ENCODE measurements at regions not wholly inside any gene's neighbourhood (a gene's known extent, or its start where the extent isn't known, plus 50 kb on each side); places are given as distances from the start of the nearest gene placed in this dataset.

DNA sequence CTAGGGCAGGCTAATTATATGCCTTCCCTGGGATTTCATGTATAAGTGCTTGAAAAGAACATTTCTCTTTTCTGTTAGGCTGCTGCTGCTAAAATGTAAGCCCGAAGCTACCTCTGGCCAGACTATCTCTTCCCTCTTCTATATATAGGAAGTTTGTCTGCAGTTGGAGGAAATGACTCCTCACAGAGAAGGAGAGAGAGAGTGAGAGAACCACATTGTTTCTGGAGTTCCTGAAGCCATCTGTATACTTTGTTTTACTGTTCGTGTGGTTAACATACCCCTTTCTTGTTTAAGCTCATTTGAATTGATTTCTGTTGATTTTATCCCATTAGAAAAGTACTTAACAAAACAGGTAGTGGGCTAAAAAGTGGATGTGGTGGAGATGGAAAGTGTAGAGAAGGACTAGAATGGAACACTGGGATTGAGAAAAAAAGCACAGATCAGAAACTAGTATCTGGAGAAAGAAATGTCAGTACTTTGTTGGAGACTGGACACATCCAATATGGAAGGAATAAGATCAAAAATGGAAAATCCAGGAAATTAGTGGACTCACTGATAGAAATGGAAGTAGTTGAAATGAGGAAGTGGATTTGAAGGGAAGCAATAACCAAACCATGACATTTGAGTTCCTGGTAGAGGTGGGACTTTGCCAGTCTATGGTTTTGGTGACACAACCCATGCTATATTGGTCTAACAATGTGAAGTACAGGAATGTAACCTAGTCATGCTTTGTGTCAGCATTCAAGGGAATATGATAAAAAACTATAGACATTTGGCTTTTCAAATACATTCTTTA is 112.6 kb downstream of the TMA16 start:
- no peak for DNase-seq
- CTCF ChIA-PET = interaction anchor here (0.6 kb wide), 1 partner anchor 1113 kb away, joined by 3 read pairs; no protein-coding TSS in a partner anchor
- no peaks in the 10 kb centered on the region for H3K9me3 Mint-ChIP-seq (ENCODE audit: low read depth)
- H3K4me3 Mint-ChIP-seq = no peak overlapping the region
- no peak overlapping the region for H3K27ac Mint-ChIP-seq
- intact Hi-C loops (cut with DNase I, micrococcal nuclease) = no loop called here
- no peak for ATAC-seq
- no peaks in the 10 kb centered on the region for H3K36me3 Mint-ChIP-seq (ENCODE audit: low read depth)
- POLR2A ChIA-PET = no interaction called here
- peaks cover 4% of the 10 kb centered on the region for H3K27me3 Mint-ChIP-seq
- H3K4me1 Mint-ChIP-seq = peaks cover 18% of the 10 kb centered on the region

DNA sequence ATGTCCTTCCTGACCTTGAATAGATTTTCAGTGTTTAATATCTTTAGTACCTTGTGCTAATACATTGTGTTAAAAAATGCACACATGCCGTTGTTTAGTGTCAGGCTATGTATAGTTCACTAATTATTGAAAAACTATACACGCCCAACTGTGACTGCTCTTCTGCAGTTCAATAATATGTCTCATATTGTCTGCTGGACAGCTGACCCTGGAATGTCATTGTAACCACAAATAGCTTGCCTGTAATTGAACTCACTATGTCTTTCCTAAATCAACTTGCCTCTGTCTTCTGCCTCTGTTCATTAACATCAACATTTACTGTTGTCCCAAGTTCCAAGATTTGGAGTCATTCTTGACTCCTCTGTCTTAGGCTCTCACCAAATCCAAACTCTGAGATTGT is 114.5 kb downstream of the TMA16 start:
- Mint-ChIP-seq H3K27ac (no peak overlapping the region), H3K4me3 (no peak overlapping the region), H3K4me1 (peaks cover 18% of the 10 kb centered on the region), H3K9me3 (ENCODE audit: low read depth) (no peaks in the 10 kb centered on the region), H3K27me3 (peaks cover 6% of the 10 kb centered on the region), H3K36me3 (ENCODE audit: low read depth) (no peaks in the 10 kb centered on the region)
- ChIA-PET POLR2A (no interaction called here), CTCF (no interaction called here)
- no peak for DNase-seq
- no peak for ATAC-seq
- intact Hi-C loops (cut with DNase I, micrococcal nuclease) = no loop called here

DNA sequence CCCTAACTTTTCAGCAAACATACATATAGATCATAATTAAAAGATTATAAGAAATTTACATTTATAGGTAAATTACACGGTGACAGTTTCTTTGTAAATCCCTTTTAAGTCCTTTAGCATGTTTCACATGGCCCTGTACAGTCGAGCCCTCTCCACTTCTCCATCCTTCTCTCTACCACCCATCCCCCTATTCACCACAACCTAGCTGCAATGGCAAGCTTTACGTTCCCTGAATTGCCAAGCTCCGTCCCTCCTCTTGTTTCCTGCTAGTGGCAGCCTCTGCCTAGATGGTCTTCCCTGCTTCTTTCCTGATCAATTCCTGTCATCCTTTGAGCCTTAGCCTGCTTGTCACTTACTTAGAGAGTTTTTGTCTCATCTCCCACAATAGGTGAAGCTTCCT is 116.2 kb downstream of the TMA16 start:
- POLR2A ChIA-PET = no interaction called here
- Mint-ChIP-seq H3K4me1 (peaks cover 18% of the 10 kb centered on the region), H3K4me3 (no peak overlapping the region), H3K27me3 (peaks cover 8% of the 10 kb centered on the region), H3K27ac (no peak overlapping the region), H3K9me3 (ENCODE audit: low read depth) (no peaks in the 10 kb centered on the region), H3K36me3 (ENCODE audit: low read depth) (no peaks in the 10 kb centered on the region)
- ATAC-seq (no peak), DNase-seq (no peak)
- CTCF ChIA-PET = interaction anchor here (1.2 to 1.3 kb wide), 3 partner anchors 19 to 61 kb away, joined by 3 to 4 read pairs (median 4); no protein-coding TSS in a partner anchor
- intact Hi-C loops (cut with DNase I, micrococcal nuclease) = no loop called here

DNA sequence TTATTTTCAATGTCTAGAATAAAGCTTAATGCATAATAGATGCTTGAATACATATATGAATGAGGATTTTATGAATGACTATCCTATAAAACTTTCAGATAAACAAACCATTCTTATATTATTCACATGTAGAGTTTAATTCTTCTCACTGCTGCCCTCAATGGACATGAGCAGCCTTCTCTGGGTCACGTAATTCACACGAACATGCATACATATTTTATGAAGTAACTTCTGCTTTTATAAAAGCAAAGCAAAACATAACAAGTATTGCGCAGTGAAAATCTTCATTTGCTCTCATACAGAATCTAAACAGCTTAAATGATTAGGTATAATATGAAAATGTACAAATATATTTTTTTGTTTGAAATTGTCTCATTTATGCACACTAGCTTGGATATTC is 116.7 kb downstream of the TMA16 start:
- no peak for DNase-seq
- ATAC-seq = no peak
- H3K27me3 Mint-ChIP-seq = peaks cover 8% of the 10 kb centered on the region
- H3K4me1 Mint-ChIP-seq = peaks cover 18% of the 10 kb centered on the region
- POLR2A ChIA-PET = no interaction called here
- H3K4me3 Mint-ChIP-seq = no peak overlapping the region
- no peaks in the 10 kb centered on the region for H3K9me3 Mint-ChIP-seq (ENCODE audit: low read depth)
- CTCF ChIA-PET = interaction anchor here (0.6 to 1.3 kb wide), 4 partner anchors 18 to 61 kb away, joined by 3 to 5 read pairs (median 4); no protein-coding TSS in a partner anchor
- H3K36me3 Mint-ChIP-seq (ENCODE audit: low read depth) = no peaks in the 10 kb centered on the region
- H3K27ac Mint-ChIP-seq = no peak overlapping the region
- intact Hi-C loops (cut with DNase I, micrococcal nuclease) = no loop called here

DNA sequence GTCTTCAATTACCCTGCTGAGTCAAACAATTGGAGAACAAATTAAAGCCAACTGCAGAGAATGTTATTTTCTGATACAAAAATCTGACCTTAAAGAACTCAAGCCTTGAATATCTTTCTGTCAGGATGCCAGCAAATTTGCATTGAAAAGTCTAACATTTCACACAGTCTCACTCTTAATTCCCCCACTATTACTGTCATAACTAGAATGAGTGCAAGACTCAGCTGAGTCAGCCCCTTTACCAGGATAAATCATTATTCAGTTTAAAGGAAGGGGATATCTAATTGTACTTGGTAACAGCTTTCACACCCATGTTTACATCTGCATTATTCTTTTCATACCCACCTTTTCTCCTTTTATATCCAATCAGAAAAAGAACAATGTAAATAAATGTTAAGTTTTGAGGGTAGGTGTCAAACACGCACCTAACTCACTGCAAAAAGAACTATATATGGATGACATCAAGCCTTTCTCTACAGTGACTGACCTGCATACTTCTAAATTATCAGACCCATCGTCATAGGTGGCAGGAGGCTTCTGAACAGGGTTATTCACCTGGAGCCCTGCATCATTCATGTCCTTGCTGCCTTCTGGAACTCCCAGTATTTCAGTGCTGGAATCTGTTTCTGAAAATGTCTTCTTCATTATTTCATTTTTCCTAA is 117.4 kb downstream of the TMA16 start:
- H3K27ac Mint-ChIP-seq = no peak overlapping the region

DNA sequence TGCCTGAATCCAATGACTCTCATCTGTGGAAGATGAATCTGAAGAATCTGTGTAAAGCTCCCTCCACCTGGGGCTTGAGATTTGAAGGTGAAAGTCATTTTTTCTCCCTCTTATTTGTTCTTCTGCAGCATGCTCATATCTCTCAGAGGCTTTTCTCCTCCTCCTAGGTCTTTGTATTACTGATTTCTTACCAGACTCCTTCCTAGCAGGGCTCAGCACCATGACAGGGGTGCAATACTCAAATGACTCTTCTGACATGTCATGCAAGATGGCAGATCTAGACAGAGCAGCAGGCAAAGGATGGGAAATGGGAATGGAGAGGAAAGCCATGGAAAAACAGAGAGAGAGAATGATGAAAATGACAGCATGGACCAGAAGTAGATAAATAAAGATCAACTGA is 118.3 kb downstream of the TMA16 start:
- CTCF ChIA-PET = interaction anchor here (0.9 to 1.8 kb wide), 2 partner anchors 8 to 54 kb away, joined by 3 to 4 read pairs; no protein-coding TSS in a partner anchor

More for the DNA sequence above, 117.4 kb downstream of the TMA16 start:
- Mint-ChIP-seq H3K4me3 (no peak overlapping the region), H3K27me3 (peaks cover 8% of the 10 kb centered on the region), H3K4me1 (peaks cover 16% of the 10 kb centered on the region), H3K36me3 (ENCODE audit: low read depth) (no peaks in the 10 kb centered on the region), H3K9me3 (ENCODE audit: low read depth) (no peaks in the 10 kb centered on the region)
- ChIA-PET POLR2A (no interaction called here), CTCF (interaction anchor here (0.6 to 1.8 kb wide), 3 partner anchors 18 to 55 kb away, joined by 4 to 5 read pairs (median 4); no protein-coding TSS in a partner anchor)
- DNase-seq = no peak
- no peak for ATAC-seq
- intact Hi-C loops (cut with DNase I, micrococcal nuclease) = no loop called here

DNA sequence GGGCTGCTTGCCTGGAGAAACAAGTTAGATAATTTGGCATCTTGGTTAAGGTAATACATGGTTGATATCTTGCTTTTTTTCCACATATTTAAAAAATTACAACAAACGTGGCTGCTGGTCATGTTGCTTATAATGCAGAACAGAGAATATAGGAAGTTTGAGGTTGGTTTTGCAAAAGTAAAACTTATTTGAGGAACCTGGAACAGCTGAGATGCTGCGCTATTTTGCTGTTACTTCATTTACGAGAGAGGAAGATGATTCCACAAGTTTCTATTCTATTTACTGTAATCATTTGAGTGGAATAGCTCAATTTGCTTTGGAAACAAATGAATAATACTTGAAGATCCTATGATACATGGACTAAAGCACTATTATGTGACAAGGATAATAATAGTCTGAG is 118.9 kb downstream of the TMA16 start:
- H3K27me3 Mint-ChIP-seq = peaks cover 8% of the 10 kb centered on the region
- no peaks in the 10 kb centered on the region for H3K9me3 Mint-ChIP-seq (ENCODE audit: low read depth)
- ATAC-seq = no peak
- ChIA-PET POLR2A (no interaction called here), CTCF (interaction anchor here (1.8 kb wide), 1 partner anchor 54 kb away, joined by 4 read pairs; no protein-coding TSS in a partner anchor)
- intact Hi-C loops (cut with DNase I, micrococcal nuclease) = no loop called here
- H3K36me3 Mint-ChIP-seq (ENCODE audit: low read depth) = no peaks in the 10 kb centered on the region
- no peak overlapping the region for H3K27ac Mint-ChIP-seq
- no peak overlapping the region for H3K4me3 Mint-ChIP-seq
- no peak for DNase-seq
- peaks cover 10% of the 10 kb centered on the region for H3K4me1 Mint-ChIP-seq

More for the DNA sequence above, 118.3 kb downstream of the TMA16 start:
- H3K4me3 Mint-ChIP-seq = no peak overlapping the region
- POLR2A ChIA-PET = no interaction called here
- H3K27ac Mint-ChIP-seq = no peak overlapping the region
- DNase-seq (no peak), ATAC-seq (no peak)
- H3K4me1 Mint-ChIP-seq = peaks cover 12% of the 10 kb centered on the region
- H3K9me3 Mint-ChIP-seq (ENCODE audit: low read depth) = no peaks in the 10 kb centered on the region
- H3K27me3 Mint-ChIP-seq = peaks cover 8% of the 10 kb centered on the region
- intact Hi-C loops (cut with DNase I, micrococcal nuclease) = no loop called here
- H3K36me3 Mint-ChIP-seq (ENCODE audit: low read depth) = no peaks in the 10 kb centered on the region

DNA sequence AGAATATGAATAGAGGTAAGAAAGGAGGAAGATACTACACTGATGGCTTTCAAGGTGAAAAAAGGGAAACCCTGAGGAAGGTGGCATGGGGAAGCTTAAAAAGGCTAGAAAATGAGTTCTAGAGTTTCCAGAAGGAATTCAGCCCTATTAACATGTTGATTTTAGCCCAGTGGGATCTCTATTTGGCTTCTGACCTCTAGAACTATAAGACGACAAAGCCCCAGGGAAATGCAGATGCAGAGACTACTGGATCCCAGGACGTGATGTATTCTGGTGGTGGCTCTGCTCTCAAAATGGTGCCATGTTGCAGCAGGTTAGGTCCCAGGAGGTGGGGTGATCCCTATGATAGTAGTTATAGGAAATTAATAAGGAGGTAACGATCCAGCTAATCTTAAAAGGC is 120.4 kb downstream of the TMA16 start:
- no peaks in the 10 kb centered on the region for H3K4me1 Mint-ChIP-seq
- CTCF ChIA-PET = no interaction called here
- no peak overlapping the region for H3K4me3 Mint-ChIP-seq
- DNase-seq (no peak), ATAC-seq (no peak)
- H3K9me3 Mint-ChIP-seq (ENCODE audit: low read depth) = no peaks in the 10 kb centered on the region
- H3K36me3 Mint-ChIP-seq (ENCODE audit: low read depth) = no peaks in the 10 kb centered on the region
- intact Hi-C loops (cut with DNase I, micrococcal nuclease) = no loop called here
- H3K27ac Mint-ChIP-seq = no peak overlapping the region
- POLR2A ChIA-PET = no interaction called here
- peaks cover 6% of the 10 kb centered on the region for H3K27me3 Mint-ChIP-seq

DNA sequence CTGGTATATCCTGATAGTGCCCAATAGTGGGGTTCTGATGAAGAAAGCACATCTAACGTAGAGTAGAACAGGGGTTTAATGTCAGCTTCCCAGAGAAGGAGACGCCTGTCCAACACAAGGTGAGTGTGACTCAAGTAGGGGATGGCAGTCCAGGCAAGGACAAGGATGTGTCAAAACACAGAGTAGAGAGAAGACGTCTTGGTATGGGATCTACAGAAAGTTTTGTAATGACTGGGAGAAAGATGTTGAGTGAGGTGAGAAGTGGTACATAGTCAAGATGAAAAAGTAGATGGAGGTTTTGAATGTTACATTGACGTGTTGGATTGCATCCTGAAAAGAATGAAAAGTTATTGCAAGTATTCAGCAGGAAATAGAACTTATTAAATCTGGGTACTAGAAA is 124.4 kb downstream of the TMA16 start:
- POLR2A ChIA-PET = no interaction called here
- CTCF ChIA-PET = no interaction called here
- ATAC-seq (no peak), DNase-seq (no peak)
- intact Hi-C loops (cut with DNase I, micrococcal nuclease) = no loop called here
- no peaks in the 10 kb centered on the region for H3K36me3 Mint-ChIP-seq (ENCODE audit: low read depth)
- H3K4me1 Mint-ChIP-seq = peaks cover 16% of the 10 kb centered on the region
- peaks cover 2% of the 10 kb centered on the region for H3K27me3 Mint-ChIP-seq
- no peaks in the 10 kb centered on the region for H3K9me3 Mint-ChIP-seq (ENCODE audit: low read depth)
- H3K27ac Mint-ChIP-seq = no peak overlapping the region
- H3K4me3 Mint-ChIP-seq = no peak overlapping the region

DNA sequence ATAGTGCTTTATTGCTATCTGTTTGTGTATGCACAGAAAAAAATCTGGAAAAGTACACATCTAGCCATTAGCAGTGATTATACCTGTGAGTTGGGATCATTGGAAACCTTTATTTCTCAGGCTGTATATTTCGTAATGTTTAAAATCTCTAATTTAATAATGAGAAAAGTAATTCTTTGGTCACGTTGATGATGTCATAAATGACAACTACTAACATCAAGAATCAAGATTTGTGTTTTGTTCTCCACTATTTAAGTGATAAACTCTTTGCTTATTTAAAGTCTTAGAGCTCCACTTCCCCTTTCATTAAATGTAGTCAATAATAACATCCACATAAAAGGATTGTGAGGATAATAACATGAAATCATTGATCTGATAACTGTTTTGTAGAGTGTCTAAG is 126.2 kb downstream of the TMA16 start:
- no peak for DNase-seq
- Mint-ChIP-seq H3K27ac (no peak overlapping the region), H3K9me3 (ENCODE audit: low read depth) (no peaks in the 10 kb centered on the region), H3K4me3 (no peak overlapping the region), H3K36me3 (ENCODE audit: low read depth) (no peaks in the 10 kb centered on the region), H3K27me3 (no peaks in the 10 kb centered on the region), H3K4me1 (peaks cover 34% of the 10 kb centered on the region)
- intact Hi-C loops (cut with DNase I, micrococcal nuclease) = no loop called here
- POLR2A ChIA-PET = no interaction called here
- CTCF ChIA-PET = interaction anchor here (1.1 kb wide), 1 partner anchor 8 kb away, joined by 3 read pairs; no protein-coding TSS in a partner anchor
- ATAC-seq = no peak

DNA sequence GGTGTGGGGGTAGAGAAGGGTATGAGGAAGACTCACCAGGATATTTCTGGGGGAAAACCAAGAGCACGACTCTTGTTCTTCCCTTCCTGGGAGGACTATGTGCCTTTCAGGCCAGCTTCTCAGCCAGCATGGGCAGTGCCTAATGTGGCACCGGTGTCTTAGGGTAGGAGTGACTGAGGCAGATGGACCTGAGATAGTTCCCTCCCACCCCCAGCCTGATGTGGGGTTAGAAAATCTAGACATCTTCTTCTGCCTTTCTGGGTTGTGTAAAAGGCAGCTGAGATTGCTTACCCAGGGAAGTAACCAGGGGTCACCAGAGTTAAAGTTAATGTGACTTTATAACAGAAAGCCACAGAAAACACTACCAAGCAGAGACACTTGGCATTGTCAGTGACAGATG is 127.3 kb downstream of the TMA16 start:
- intact Hi-C loops (cut with DNase I, micrococcal nuclease) = no loop called here
- no peaks in the 10 kb centered on the region for H3K36me3 Mint-ChIP-seq (ENCODE audit: low read depth)
- no peak overlapping the region for H3K4me3 Mint-ChIP-seq
- CTCF ChIA-PET = no interaction called here
- H3K9me3 Mint-ChIP-seq (ENCODE audit: low read depth) = no peaks in the 10 kb centered on the region
- H3K27me3 Mint-ChIP-seq = no peaks in the 10 kb centered on the region
- ATAC-seq = no peak
- no peak overlapping the region for H3K27ac Mint-ChIP-seq
- DNase-seq = no peak
- POLR2A ChIA-PET = no interaction called here
- H3K4me1 Mint-ChIP-seq = peaks cover 37% of the 10 kb centered on the region
